HEK293 (cell line): ENCODE measurements at regions not wholly inside any gene's neighbourhood (a gene's known extent, or its start where the extent isn't known, plus 50 kb on each side); places are given as distances from the start of the nearest gene placed in this dataset.

Source experiments
- CTCF ChIP-seq: fragments of 450-650 bp; formaldehyde crosslinking; IDR thresholded peaks from 2 replicates; pipeline ENCODE4 v1.5.1; 2016; ENCODE audit warnings: missing biosample characterization, missing genetic modification characterization
- ZNF2 ChIP-seq: fragments of 450-650 bp; formaldehyde crosslinking; IDR thresholded peaks from 2 replicates; pipeline ENCODE4 v1.5.1; 2016; ENCODE audit warnings: missing biosample characterization, missing genetic modification characterization
- ZNF768 ChIP-seq: fragments of 450-650 bp; formaldehyde crosslinking; IDR thresholded peaks from 2 replicates; pipeline ENCODE4 v1.5.1; 2018; ENCODE audit warnings: missing biosample characterization, mild to moderate bottlenecking, missing genetic modification characterization

- TF ChIP-seq ZNF2 (tag by site-specific recombination) (no peak), CTCF (no peak), ZNF768 (tag by site-specific recombination) (no peak)
Observed at GRCh38 chr16:73998707-73999106, 297.9 kb upstream of the PSMD7 start.
